ENCODE measurements at regions not wholly inside any gene's neighbourhood (a gene's known extent, or its start where the extent isn't known, plus 50 kb on each side); places are given as distances from the start of the nearest gene placed in this dataset.

DNA sequence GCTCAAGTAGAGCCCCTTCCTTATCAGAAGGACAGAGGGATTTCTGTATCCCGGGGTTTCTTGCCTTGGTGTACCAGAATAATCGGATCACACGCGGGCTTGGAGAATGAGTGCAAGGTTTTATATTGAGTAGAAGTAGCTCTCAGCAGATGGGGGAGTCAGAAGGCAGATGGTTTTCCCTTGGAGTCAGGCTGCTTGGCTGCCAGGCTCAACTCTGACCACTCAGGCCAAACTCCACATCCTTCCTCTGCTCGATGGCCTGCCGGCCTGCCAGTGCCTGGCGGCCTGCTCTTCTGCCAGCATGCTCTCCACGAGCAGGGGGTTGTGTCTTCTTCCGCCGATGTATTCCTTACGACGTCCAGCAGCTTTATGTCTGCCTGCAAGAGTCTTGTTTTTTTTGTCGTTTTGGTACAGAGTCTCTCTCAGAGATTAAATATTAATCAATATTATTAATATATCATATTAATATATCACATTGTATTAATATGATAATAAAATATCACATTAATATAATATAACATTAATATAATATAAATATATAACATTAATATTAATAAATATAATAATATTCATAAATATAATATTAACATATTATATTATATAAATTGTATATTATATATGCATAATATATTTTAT lies 229.2 kb upstream of the WSCD1 start:
- Histone ChIP-seq H3K18ac (ENCODE audit: insufficient read length, low read depth, low read length) (no peak overlapping the region), H4K8ac (replicated peaks; ENCODE audit: insufficient read length, low read depth, low read length) (no peak overlapping the region), H4K5ac (ENCODE audit: insufficient read length, low read depth, low read length) (no peak overlapping the region), H2BK5ac (ENCODE audit: insufficient read length, low read length) (no peak overlapping the region), H3K23me2 (ENCODE audit: insufficient read length, low read depth, low read length, poor library complexity, severe bottlenecking) (no peaks in the 10 kb centered on the region), H3T11ph (ENCODE audit: low read length) (no peak overlapping the region), H3K27ac (ENCODE audit: insufficient read length, low read depth, low read length) (no peak overlapping the region), H3K56ac (ENCODE audit: insufficient read length, low read depth, low read length) (no peak overlapping the region), H3K14ac (ENCODE audit: insufficient read depth, low read length) (no peak overlapping the region), H3K4ac (ENCODE audit: low read depth, low read length) (no peak overlapping the region), H2BK12ac (ENCODE audit: insufficient read length, low read depth, low read length) (no peak overlapping the region), H3K9ac (ENCODE audit: extremely low read depth, insufficient read length, low read length) (no peak overlapping the region), H3K79me1 (ENCODE audit: insufficient read depth, low read depth, low read length, poor library complexity, severe bottlenecking) (no peaks in the 10 kb centered on the region), H3K4me1 (ENCODE audit: insufficient read depth, low read length) (no peaks in the 10 kb centered on the region), H2BK20ac (ENCODE audit: low read depth, low read length, poor library complexity, severe bottlenecking) (no peak overlapping the region), H3K9me3 (ENCODE audit: control insufficient read depth, low read depth, low read length) (no peaks in the 10 kb centered on the region), H4K20me1 (ENCODE audit: control insufficient read depth, insufficient read depth, insufficient read length) (no peaks in the 10 kb centered on the region), H3K4me2 (ENCODE audit: insufficient read depth, insufficient read length, low read length) (no peak overlapping the region), H3K27me3 (ENCODE audit: insufficient read depth, low read length) (no peaks in the 10 kb centered on the region), H2AFZ (ENCODE audit: low read length) (no peak overlapping the region), H3K23ac (ENCODE audit: insufficient read length, low read depth, low read length) (no peak overlapping the region), H3K79me2 (ENCODE audit: insufficient read depth, low read length) (no peaks in the 10 kb centered on the region), H2BK15ac (ENCODE audit: low read depth, low read length) (no peak overlapping the region), H2BK120ac (ENCODE audit: low read depth, low read length, poor library complexity, severe bottlenecking) (no peak overlapping the region), H2AK5ac (ENCODE audit: insufficient read length, low read length) (no peak overlapping the region), H4K91ac (ENCODE audit: insufficient read length, low read depth, low read length) (no peak overlapping the region)
- Mint-ChIP-seq H3K27ac (no peak overlapping the region; a peak in 4 of 7 replicates), H3K4me3 (no peak overlapping the region), H3K36me3 (ENCODE audit: insufficient read depth in 1 of 3, low read depth in 3 of 3) (no peaks in the 10 kb centered on the region), H3K4me1 (peaks cover 9% of the 10 kb centered on the region in 2 experiments), H3K27me3 (ENCODE audit: low read depth) (no peaks in the 10 kb centered on the region), H3K9me3 (no peaks in the 10 kb centered on the region; a peak in 1 of 5 replicates)
- TF ChIP-seq, protein P1, sequence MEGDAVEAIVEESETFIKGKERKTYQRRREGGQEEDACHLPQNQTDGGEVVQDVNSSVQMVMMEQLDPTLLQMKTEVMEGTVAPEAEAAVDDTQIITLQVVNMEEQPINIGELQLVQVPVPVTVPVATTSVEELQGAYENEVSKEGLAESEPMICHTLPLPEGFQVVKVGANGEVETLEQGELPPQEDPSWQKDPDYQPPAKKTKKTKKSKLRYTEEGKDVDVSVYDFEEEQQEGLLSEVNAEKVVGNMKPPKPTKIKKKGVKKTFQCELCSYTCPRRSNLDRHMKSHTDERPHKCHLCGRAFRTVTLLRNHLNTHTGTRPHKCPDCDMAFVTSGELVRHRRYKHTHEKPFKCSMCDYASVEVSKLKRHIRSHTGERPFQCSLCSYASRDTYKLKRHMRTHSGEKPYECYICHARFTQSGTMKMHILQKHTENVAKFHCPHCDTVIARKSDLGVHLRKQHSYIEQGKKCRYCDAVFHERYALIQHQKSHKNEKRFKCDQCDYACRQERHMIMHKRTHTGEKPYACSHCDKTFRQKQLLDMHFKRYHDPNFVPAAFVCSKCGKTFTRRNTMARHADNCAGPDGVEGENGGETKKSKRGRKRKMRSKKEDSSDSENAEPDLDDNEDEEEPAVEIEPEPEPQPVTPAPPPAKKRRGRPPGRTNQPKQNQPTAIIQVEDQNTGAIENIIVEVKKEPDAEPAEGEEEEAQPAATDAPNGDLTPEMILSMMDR (conservative IDR thresholded peaks at IDR 0.05) = no peak
- peak; percentile 31 for DNase-seq
- WGBS (ENCODE audit: extremely low coverage, insufficient read length, low lambda C conversion rate) = no CpG with 5 or more reads among the region's 13 CpGs
